Fibroblast of the aortic adventitia (primary cell): ENCODE measurements at regions not wholly inside any gene's neighbourhood (a gene's known extent, or its start where the extent isn't known, plus 50 kb on each side); places are given as distances from the start of the nearest gene placed in this dataset.

ENCODE experiments used
- DNase-seq: peaks from one replicate; pipeline ENCODE4 v3.0.0-alpha.2; 2010; ENCODE audit warnings: low read depth
- H3K4me3 ChIP-seq: 2 replicates; pipeline ENCODE4 v1.5.1; 2011; ENCODE audit warnings: low read depth, mild to moderate bottlenecking, control low read depth, low read length, moderate library complexity
- CTCF ChIP-seq: IDR thresholded peaks from 2 replicates; pipeline ENCODE4 v1.5.1; 2011; ENCODE audit warnings: mild to moderate bottlenecking, low read length, control low read depth, inconsistent platforms; ENCODE audit not compliant: insufficient read depth

GRCh38 chr3:154684440-154684839 is 254.4 kb upstream of the GPR149 start:
- no peak for DNase-seq
- no peak for TF ChIP-seq CTCF
- H3K4me3 ChIP-seq, result no peak overlapping the region

- TF ChIP-seq CTCF, result no peak
- H3K4me3 ChIP-seq, result no peak overlapping the region
- DNase-seq, result no peak
Measured at GRCh38 chr3:154684021-154684420, 254.0 kb upstream of the GPR149 start.

- no peak overlapping the region for H3K4me3 ChIP-seq
- no peak for DNase-seq
- no peak for TF ChIP-seq CTCF
Measured at GRCh38 chr3:154678041-154678654, 248.2 kb upstream of the GPR149 start.

GRCh38 chr3:154668835-154669234 is 238.8 kb upstream of the GPR149 start:
- no peak for DNase-seq
- no peak for TF ChIP-seq CTCF
- no peak overlapping the region for H3K4me3 ChIP-seq

GRCh38 chr3:154668187-154668586 is 238.2 kb upstream of the GPR149 start:
- TF ChIP-seq CTCF, result no peak
- no peak for DNase-seq
- H3K4me3 ChIP-seq, result no peak overlapping the region

GRCh38 chr3:154666542-154666941 is 236.6 kb upstream of the GPR149 start:
- DNase-seq, result no peak
- no peak overlapping the region for H3K4me3 ChIP-seq
- no peak for TF ChIP-seq CTCF

GRCh38 chr3:154664714-154665113 is 234.7 kb upstream of the GPR149 start:
- TF ChIP-seq CTCF, result no peak
- no peak overlapping the region for H3K4me3 ChIP-seq
- no peak for DNase-seq
